ENCODE measurements at regions not wholly inside any gene's neighbourhood (a gene's known extent, or its start where the extent isn't known, plus 50 kb on each side); places are given as distances from the start of the nearest gene placed in this dataset.

- TF ChIP-seq CTCF (IDR thresholded peaks at IDR 0.05) (no peak), POLR2A (IDR thresholded peaks at IDR 0.05) (no peak), POLR2AphosphoS5 (IDR thresholded peaks at IDR 0.05) (no peak)
Measured at GRCh38 chrX:40513012-40513411, 67.8 kb upstream of the ATP6AP2 start.
